ENCODE measurements at regions not wholly inside any gene's neighbourhood (a gene's known extent, or its start where the extent isn't known, plus 50 kb on each side); places are given as distances from the start of the nearest gene placed in this dataset.

- intact Hi-C loops (cut with micrococcal nuclease) (no loop called here), in situ Hi-C loops (cut with MboI) (no loop called here)
- Histone ChIP-seq H3K4me2 (ENCODE audit: insufficient read depth, low read length) (no peak overlapping the region), H3K79me2 (ENCODE audit: control insufficient read depth, insufficient read depth, low read length) (no peaks in the 10 kb centered on the region), H3K27me3 (ENCODE audit: control insufficient read depth in 2 of 2, insufficient read depth in 2 of 2, low read length in 2 of 2) (no peaks in the 10 kb centered on the region), H2AFZ (ENCODE audit: low read depth, low read length) (no peak overlapping the region), H4K20me1 (replicated peaks; ENCODE audit: control insufficient read depth, insufficient read depth, low read length) (no peaks in the 10 kb centered on the region), H3K9me1 (ENCODE audit: control insufficient read depth, insufficient read depth, low read length) (no peaks in the 10 kb centered on the region), H3K9me3 (replicated peaks; ENCODE audit: control insufficient read depth, insufficient read depth, low read depth, low read length) (no peaks in the 10 kb centered on the region), H3K9ac (ENCODE audit: insufficient read depth in 1 of 2, low read depth in 2 of 2, low read length in 2 of 2) (no peak overlapping the region), H3K27ac (ENCODE audit: extremely low read depth, low read depth, low read length) (no peak overlapping the region), H3K4me1 (replicated peaks in 1 of 2; ENCODE audit: control insufficient read depth in 2 of 2, insufficient read depth in 2 of 2, low read length in 2 of 2) (no peaks in the 10 kb centered on the region), H3K36me3 (ENCODE audit: control insufficient read depth, insufficient read depth, low read length) (no peaks in the 10 kb centered on the region), H3K4me3 (no peak overlapping the region)
- POLR2A ChIA-PET = no interaction called here
- no TSS peak for BruUV-seq (replicated peaks)
- ATAC-seq (no peak), DNase-seq (ENCODE audit: extremely low read depth in 1 of 4, low spot score in 3 of 4) (no peak), FAIRE-seq (no peak)
- 16% methylated on average over 2 of the region's 2 CpGs for WGBS (ENCODE audit: insufficient coverage, low coverage, missing lambda C conversion rate)
- CTCF ChIA-PET (ENCODE audit: low intra/inter-chr PET ratio) = no interaction called here
- TF ChIP-seq SRSF7 (optimal IDR thresholded peaks at IDR 0.05; ENCODE audit: low read depth, low read length) (no peak), MTF1 (CRISPR knock-in tag; IDR thresholded peaks at IDR 0.05; ENCODE audit: borderline replicate concordance) (no peak), TAF1 (IDR thresholded peaks at IDR 0.05; ENCODE audit: control insufficient read depth, extremely low read depth, insufficient read depth, low read length, severe bottlenecking) (no peak), MEF2A (IDR thresholded peaks at IDR 0.05; ENCODE audit: control insufficient read depth, low read depth, low read length) (no peak), ZNF165 (CRISPR knock-in tag; IDR thresholded peaks at IDR 0.05; ENCODE audit: borderline replicate concordance) (no peak), ZNF655 (CRISPR knock-in tag; IDR thresholded peaks at IDR 0.05) (no peak)
Measured at GRCh38 chr4:37138019-37138653, 106.4 kb upstream of the NWD2 start.
